CD4-positive, alpha-beta T cell (primary cell): ENCODE measurements at regions not wholly inside any gene's neighbourhood (a gene's known extent, or its start where the extent isn't known, plus 50 kb on each side); places are given as distances from the start of the nearest gene placed in this dataset.

Source experiments
- ATAC-seq: fragments of 200-7000 bp; cut with Tn5 transposase; one replicate; pipeline ENCODE4 v1.10.0; 2022; ENCODE audit warnings: mild to moderate bottlenecking; ENCODE audit not compliant: poor library complexity
- CTCF ChIA-PET: fragments of 350-600 bp; sonication (Branson Sonifier 250); formaldehyde crosslinking; loops from one replicate; lab custom pipeline; 2021; ENCODE audit warnings: antibody characterized with exemption, inconsistent platforms; lab: Charles Lee
- POLR2A ChIA-PET: fragments of 350-600 bp; sonication (Branson Sonifier 250); formaldehyde crosslinking; loops from one replicate; lab custom pipeline; 2021; ENCODE audit warnings: antibody characterized with exemption, inconsistent platforms; lab: Charles Lee
- DNase-seq, 14 experiments: peaks; one replicate each; pipeline ENCODE4 v3.0.0-alpha.2; 2013 to 2020; ENCODE audit warnings: mixed read lengths in 2 of 14
- H3K27ac ChIP-seq, 2 donors: one replicate each; pipeline versions ENCODE4 v1.5.1 to v1.7.0; 2013; ENCODE audit warnings: low read length in 2 of 2, low read depth in 1 of 2, mild to moderate bottlenecking in 1 of 2
- H3K27me3 ChIP-seq, 2 experiments: 1 replicate in 1 of 2; 2 replicates in 1 of 2; pipeline versions ENCODE4 v1.6.1 to v1.7.0; 2013; ENCODE audit warnings: low read length in 2 of 2, control low read depth in 1 of 2, mild to moderate bottlenecking in 1 of 2, moderate library complexity in 1 of 2; ENCODE audit not compliant: insufficient read depth in 2 of 2, control insufficient read depth in 1 of 2
- H3K36me3 ChIP-seq: one replicate; pipeline ENCODE4 v1.6.1; 2013; ENCODE audit warnings: low read length, control low read depth; ENCODE audit not compliant: insufficient read depth
- H3K4me1 ChIP-seq: one replicate; pipeline ENCODE4 v1.6.1; 2013; ENCODE audit warnings: low read length, control low read depth; ENCODE audit not compliant: insufficient read depth
- H3K4me3 ChIP-seq: one replicate; pipeline ENCODE4 v1.5.1; 2013; ENCODE audit warnings: mild to moderate bottlenecking, low read length, moderate library complexity
- H3K9me3 ChIP-seq, 2 experiments: 1 replicate in 1 of 2; 2 replicates in 1 of 2; pipeline versions ENCODE4 v1.6.1 to v1.7.0; 2013; ENCODE audit warnings: low read length in 2 of 2, mild to moderate bottlenecking in 2 of 2, control low read depth in 1 of 2, moderate library complexity in 1 of 2; ENCODE audit not compliant: control insufficient read depth in 1 of 2, insufficient read depth in 1 of 2
- H3K27ac Mint-ChIP-seq: one replicate; pipeline ENCODE4 v1.8.0; 2020; ENCODE audit warnings: mixed read lengths
- H3K27me3 Mint-ChIP-seq: one replicate; pipeline ENCODE4 v1.8.0; 2021; ENCODE audit warnings: mixed read lengths
- H3K36me3 Mint-ChIP-seq: one replicate; pipeline ENCODE4 v1.8.0; 2021; ENCODE audit warnings: low read depth, mixed read lengths
- H3K4me1 Mint-ChIP-seq: one replicate; pipeline ENCODE4 v1.8.0; 2021; ENCODE audit warnings: low read depth, mixed read lengths
- H3K4me3 Mint-ChIP-seq: one replicate; pipeline ENCODE4 v1.8.0; 2020; ENCODE audit warnings: mild to moderate bottlenecking, mixed read lengths
- H3K9me3 Mint-ChIP-seq: one replicate; pipeline ENCODE4 v1.8.0; 2020; ENCODE audit warnings: mixed read lengths
- CTCF ChIP-seq: fragments of 200-600 bp; IDR thresholded peaks from one replicate; pipeline ENCODE4 v1.8.0; 2022; ENCODE audit warnings: antibody characterized with exemption, mild to moderate bottlenecking
- intact Hi-C, 2 experiments: fragments of 100-400 bp; cut with DNase I in 1 of 2; cut with micrococcal nuclease in 1 of 2; formaldehyde crosslinking; loops; one replicate each; pipeline versions ENCODE4 v1.15.1 to v1.9.0; 2023 to 2025; cut with DNase I, micrococcal nuclease

- no peaks in the 10 kb centered on the region for H3K4me1 ChIP-seq
- intact Hi-C loops, result no loop called here
- no peak overlapping the region for H3K27ac Mint-ChIP-seq
- H3K4me3 Mint-ChIP-seq, result no peak overlapping the region
- DNase-seq, result no peak
- no peak for ATAC-seq
- H3K36me3 Mint-ChIP-seq, result no peaks in the 10 kb centered on the region
- peaks cover 0 to under 1% of the 10 kb centered on the region in 2 experiments for H3K9me3 ChIP-seq
- no peak overlapping the region for H3K27ac ChIP-seq
- ChIA-PET POLR2A (no interaction called here), CTCF (no interaction called here)
- H3K27me3 Mint-ChIP-seq, result peaks cover 14% of the 10 kb centered on the region
- no peak for TF ChIP-seq CTCF
- H3K4me1 Mint-ChIP-seq, result no peaks in the 10 kb centered on the region
- H3K4me3 ChIP-seq, result no peak overlapping the region
- H3K9me3 Mint-ChIP-seq, result no peaks in the 10 kb centered on the region
- H3K27me3 ChIP-seq, result peaks cover 0 to 4% of the 10 kb centered on the region in 2 experiments
- H3K36me3 ChIP-seq, result no peaks in the 10 kb centered on the region
These were observed 65.4 kb upstream of the FBXL4 start for GRCh38 chr6:99013145-99013544.

GRCh38 chr6:99011151-99011550 lies 63.4 kb upstream of the FBXL4 start:
- no peak overlapping the region for H3K27ac Mint-ChIP-seq
- H3K4me1 ChIP-seq, result no peaks in the 10 kb centered on the region
- ATAC-seq (no peak), DNase-seq (no peak)
- H3K9me3 Mint-ChIP-seq, result no peaks in the 10 kb centered on the region
- H3K27me3 ChIP-seq, result peaks cover 0 to 4% of the 10 kb centered on the region in 2 experiments
- H3K4me3 ChIP-seq, result no peak overlapping the region
- peaks cover 14% of the 10 kb centered on the region for H3K27me3 Mint-ChIP-seq
- H3K4me3 Mint-ChIP-seq, result no peak overlapping the region
- H3K27ac ChIP-seq, result no peak overlapping the region
- CTCF ChIA-PET, result no interaction called here
- TF ChIP-seq CTCF, result no peak
- intact Hi-C loops, result no loop called here
- no peaks in the 10 kb centered on the region for H3K4me1 Mint-ChIP-seq
- POLR2A ChIA-PET, result no interaction called here
- H3K9me3 ChIP-seq, result peaks cover 0 to 3% of the 10 kb centered on the region in 2 experiments
- no peaks in the 10 kb centered on the region for H3K36me3 ChIP-seq
- no peaks in the 10 kb centered on the region for H3K36me3 Mint-ChIP-seq

DNA sequence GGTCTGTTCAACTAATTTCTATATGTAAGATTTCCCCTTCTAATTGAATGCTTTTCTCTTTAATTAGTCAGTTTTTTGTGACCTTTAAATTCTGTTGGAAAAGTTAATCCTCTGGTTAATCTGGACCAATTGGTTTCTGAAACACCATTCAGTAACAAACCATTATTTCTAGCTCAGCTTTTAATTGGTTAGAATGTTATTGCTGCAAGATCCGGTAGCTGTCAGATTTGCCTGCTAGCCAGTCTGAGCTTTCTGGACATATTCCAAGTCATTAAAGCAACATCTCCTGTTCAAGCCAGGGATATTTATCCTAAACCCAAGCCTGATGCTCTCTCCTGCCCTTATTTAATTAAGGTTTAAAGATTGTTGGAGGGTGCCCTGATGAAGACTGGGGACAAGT lies 55.1 kb upstream of the FBXL4 start:
- no peaks in the 10 kb centered on the region for H3K9me3 Mint-ChIP-seq

More for the DNA sequence above, 55.1 kb upstream of the FBXL4 start:
- H3K27me3 Mint-ChIP-seq, result peaks cover 5% of the 10 kb centered on the region
- H3K27ac Mint-ChIP-seq, result no peak overlapping the region
- intact Hi-C loops, result no loop called here
- Histone ChIP-seq H3K36me3 (no peaks in the 10 kb centered on the region), H3K4me3 (no peak overlapping the region), H3K9me3 (no peaks in the 10 kb centered on the region), H3K27ac (no peak overlapping the region), H3K4me1 (no peaks in the 10 kb centered on the region), H3K27me3 (no peaks in the 10 kb centered on the region)
- ChIA-PET POLR2A (no interaction called here), CTCF (no interaction called here)
- H3K4me3 Mint-ChIP-seq, result no peak overlapping the region
- no peaks in the 10 kb centered on the region for H3K4me1 Mint-ChIP-seq
- H3K36me3 Mint-ChIP-seq, result no peaks in the 10 kb centered on the region
- ATAC-seq, result no peak
- no peak for DNase-seq
- TF ChIP-seq CTCF, result no peak
